NCI-H510A (cell line): ENCODE measurements at regions not wholly inside any gene's neighbourhood (a gene's known extent, or its start where the extent isn't known, plus 50 kb on each side); places are given as distances from the start of the nearest gene placed in this dataset.

ENCODE experiments used
- DNase-seq: peaks from one replicate; lab custom pipeline; 2025; lab: John Stamatoyannopoulos, UW

DNA sequence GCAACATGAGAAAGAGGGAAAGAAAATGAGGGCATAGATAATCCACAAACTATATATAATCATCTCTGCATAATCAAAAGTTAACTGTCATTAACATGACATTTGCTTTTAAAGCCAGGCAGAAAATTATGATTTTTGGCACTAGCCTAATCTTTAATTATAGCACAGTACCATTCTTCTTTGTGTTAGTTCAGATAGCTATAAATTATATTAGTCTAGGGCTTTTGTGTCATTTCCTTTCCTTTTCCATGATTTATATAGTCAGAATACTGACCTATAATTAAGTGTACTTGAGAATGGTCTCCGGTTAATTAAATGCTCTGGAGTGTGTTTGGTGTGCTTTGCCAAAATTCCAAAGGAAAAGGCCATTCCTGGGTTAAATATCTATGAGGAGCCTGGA is 441.9 kb upstream of the THRB start:
- no peak for DNase-seq

DNA sequence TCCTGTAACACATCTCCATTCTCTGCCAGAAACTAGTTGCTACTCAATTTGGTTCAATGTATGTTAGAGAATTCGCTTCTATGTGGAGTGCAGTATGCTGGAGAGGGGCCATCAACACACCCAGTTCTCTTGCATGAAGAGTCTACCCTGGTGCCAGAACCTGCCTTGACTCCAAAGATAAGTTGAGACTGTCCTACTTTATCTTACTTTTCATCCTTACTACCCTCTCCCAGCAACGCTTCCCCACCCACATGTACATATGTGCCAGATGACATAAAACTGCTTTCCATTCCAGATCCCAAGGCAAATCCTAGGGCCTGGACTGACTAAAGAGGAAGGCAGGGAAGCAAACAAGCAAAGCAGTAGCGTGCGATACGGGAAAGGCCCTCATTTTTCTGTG is 442.6 kb upstream of the THRB start:
- no peak for DNase-seq

- no peak for DNase-seq
Observed at GRCh38 chr3:24937780-24938179, 443.1 kb upstream of the THRB start.

DNA sequence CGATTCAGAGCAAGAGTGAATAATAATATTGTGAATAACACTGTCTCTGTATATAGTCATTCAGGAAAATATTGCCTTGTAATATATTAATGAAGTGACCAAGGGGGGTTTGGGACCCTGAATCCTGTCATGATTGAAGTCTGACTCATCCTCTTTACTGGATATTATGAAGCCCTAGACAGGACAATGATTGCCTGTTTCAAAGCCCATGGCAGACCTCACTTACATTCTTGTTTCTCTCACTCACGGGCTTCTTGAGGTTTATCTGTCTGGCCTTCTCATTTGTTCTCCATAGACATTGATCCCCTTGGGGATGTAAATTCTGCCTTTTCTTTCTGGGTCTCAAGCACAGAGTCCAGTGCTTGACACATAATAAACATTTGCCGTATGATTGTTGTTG is 449.3 kb upstream of the THRB start:
- DNase-seq = no peak

GRCh38 chr3:24944805-24945520 is 450.3 kb upstream of the THRB start:
- DNase-seq = no peak

- DNase-seq = no peak
Observed at GRCh38 chr3:24945563-24945962, 450.9 kb upstream of the THRB start.

DNA sequence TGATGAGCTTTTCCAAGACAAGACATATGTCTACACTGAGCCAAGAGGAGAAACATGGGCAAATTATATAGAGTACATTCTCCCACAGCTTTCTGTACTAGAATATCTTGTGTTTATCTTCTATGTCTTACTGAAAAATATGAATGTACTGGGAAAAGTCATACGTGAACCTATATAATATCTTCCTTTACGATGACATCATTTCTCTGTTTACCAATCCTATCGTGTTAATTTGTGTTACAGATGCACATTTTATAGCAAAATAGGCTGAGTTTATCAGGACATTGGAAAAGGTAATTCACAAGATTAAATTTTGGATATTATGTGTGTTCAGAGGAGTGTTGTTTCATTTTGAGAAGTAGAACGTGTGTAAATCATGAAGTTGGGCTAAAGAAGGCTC is 452.5 kb upstream of the THRB start:
- DNase-seq = no peak

DNA sequence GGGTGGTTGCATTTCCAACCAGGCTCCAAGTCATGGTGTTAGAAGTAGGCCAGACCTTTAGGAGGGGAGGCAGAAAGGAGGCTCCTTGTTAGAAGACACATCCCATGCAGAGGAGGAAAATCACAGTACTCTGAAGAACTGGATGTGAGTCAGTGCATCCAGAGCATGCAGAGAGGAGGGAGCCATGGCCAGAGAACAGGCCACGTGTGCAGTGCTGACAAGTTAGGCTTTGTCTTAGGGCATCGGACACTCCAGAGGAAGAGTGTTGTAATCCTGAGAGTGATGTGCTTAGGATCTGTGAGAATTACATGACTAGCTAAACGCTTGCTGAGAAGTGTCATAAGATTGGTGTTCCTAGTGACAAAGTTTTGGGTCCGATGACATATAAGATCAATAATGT is 456.5 kb upstream of the THRB start:
- DNase-seq = no peak

DNA sequence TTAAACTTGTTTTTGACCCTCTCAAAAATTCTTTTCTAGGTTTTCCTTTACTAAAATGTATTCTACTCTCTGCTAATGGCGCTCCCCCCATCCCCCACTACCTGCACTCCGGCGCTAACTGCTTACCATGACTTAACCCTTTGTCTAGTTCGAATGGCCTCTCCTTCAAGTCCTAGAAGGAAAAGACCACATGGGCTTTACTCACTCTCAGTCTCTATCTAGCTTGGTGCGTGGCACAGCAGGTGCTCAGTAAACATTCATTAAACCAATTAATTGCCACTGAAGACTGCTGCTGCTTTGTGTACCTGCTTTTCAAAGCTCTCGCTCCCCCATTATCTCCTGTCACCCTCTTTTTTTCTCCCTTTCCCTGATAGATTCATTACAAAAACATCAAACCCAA is 457.7 kb upstream of the THRB start:
- no peak for DNase-seq

- DNase-seq = no peak
Observed at GRCh38 chr3:24953060-24953771, 458.6 kb upstream of the THRB start.

- no peak for DNase-seq
Observed at GRCh38 chr3:24956613-24957012, 462.0 kb upstream of the THRB start.

GRCh38 chr3:24958271-24958670 is 463.6 kb upstream of the THRB start:
- DNase-seq = no peak

DNA sequence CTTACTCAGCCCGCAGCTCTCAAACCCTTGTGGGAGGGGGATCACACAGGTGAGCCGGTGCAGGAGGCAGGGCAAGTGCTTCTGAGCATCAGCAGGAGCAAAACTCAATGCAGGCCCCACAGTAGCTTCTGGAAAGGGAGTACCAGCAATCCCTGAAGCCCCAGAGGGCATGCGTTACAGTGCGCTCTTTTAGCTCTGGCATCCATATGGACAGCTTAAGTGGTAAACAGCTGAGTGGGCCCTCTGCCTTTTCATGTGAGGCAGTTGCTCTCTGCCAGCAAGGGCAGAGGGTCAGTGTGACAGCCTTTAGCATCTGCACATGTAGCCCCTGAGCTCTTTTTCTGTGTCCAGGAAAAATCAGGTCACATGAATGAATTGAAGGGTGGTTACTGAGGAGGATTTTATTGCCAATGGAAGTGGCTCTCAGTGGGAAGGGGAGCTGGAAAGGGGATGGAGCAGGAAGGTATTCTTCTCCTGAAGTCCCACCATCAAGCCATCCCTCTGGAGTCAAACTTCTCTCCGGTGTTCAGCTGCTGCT is 464.3 kb upstream of the THRB start:
- DNase-seq = no peak

DNA sequence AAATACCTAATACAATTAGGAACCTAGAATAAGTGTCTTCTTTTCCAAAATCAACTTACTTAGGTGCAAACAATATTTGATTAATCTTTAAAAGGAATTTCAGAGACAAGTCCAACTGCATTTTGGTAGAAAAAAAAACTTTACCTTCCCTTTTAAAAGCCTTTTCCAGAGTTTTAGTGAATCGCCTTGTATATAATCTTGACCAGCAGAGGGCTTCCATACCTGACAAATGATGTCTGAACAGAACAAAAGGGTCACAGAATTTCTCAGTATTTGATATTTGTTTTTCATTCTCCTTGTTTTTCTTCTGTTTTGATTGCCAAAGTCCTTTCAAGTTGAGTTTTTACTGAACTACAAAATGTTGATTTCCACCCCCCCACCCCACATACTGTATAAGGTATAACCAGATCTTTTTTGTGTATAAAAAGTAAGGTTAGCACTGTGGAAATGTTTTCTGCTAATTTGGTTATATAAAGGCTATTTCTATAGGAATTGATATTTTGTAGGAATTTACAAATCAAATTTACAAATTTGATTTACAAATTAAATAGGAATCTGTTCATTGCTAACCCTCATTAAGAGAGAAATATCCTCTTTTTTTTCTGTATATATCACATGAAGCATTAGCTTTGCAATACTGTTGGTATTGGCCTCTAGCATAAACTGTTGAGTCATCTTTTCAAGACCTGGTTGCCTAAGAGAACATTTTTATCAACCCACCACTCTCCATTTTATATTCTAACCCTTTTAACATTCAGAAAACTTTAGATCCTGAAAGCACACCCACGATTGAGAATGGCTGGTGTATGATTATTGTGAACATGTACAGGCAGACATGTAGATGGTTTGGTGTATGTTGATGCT is 464.1 kb upstream of the RARB start:
- no peak for DNase-seq

DNA sequence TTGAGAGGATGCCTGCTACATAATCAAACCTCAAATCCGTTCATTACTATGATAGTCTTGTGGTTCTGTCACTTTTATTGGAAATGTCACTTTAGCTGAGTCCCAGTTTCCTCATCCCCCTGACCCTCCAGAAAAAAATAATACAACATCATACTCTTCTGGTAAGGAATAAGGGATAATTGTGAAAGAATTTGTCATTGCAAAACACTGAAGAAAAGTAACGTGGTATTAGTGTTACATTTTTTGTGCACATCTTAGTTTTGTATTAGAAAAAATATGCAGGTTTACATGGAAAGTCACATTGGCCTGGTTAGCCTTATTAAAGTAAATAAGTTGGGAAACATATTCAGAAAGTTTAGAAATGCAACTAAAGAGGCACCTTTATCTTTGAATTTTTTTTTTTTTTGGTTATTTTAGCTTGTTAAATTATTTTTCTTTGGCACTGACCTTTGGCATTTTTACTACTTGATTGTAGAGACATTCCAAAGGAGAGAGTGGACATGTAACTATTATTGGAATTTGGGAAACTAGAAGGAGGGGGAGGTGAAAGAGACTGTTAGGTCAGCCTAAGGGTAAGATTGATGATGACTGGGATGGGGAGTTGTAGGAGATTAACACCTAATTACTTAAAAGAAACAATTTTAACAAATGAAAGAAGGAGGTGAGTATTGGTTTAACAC is 462.2 kb upstream of the RARB start:
- no peak for DNase-seq

GRCh38 chr3:24968036-24968435 is 460.0 kb upstream of the RARB start:
- DNase-seq = no peak

DNA sequence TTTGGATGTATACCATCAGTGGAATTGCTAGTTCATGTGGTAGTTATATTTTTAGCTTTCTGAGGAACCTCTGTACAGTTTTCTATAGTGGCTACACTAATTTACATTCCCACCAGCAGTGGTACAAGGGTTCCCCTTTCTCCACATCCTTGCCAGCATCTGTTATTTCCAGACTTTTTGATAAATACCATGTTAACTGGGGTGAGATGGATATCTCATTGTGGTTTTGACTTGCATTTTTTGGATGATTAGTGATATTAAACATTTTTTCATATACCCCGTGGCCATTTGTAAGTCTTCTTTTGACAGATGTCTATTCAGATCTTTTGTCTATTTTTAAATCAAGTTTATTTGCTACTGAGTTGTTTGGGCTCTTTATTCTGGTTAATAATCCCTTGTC is 455.6 kb upstream of the RARB start:
- DNase-seq = no peak

DNA sequence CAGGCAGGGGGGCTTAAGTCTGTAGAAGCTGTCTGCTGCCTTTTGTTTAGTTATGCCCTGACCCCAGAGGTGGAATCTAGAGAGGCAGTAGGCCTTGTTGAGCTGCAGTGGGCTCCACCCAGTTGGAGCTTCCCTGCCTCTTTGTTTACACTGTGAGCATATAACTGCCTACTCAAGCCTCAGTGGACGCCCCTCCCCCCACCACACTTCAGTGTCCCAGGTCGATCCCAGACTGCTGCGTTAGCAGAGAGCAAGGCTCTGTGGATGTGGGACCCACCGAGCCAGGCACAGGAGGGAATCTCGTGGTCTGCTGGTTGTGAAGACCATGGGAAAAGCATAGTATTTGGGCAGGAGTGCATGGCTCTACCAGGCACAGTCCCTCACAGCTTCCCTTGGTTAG is 446.8 kb upstream of the RARB start:
- peak; percentile 4 for DNase-seq

- DNase-seq = no peak
Observed at GRCh38 chr3:24981924-24982323, 446.1 kb upstream of the RARB start.

- DNase-seq = no peak
Observed at GRCh38 chr3:24985668-24986067, 442.4 kb upstream of the RARB start.

DNA sequence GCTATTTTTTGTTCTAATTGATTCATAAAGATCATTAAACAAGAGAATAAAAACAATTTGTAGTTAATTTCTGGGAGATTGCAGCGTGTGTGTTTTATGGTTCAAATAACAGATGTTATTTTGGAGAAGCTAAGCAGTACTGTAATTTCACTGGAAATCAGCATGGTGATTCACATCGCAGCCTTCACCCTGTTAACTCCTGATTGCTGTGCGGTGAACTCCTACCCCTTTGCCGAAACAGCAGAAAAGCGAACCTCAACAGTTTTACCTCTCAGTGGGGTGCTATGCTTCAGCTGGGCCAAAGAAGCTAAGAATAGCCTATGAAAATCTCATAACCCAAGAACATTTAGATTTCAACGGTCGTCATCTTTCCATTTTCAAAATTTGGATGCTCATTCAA is 441.5 kb upstream of the RARB start:
- DNase-seq = no peak

DNA sequence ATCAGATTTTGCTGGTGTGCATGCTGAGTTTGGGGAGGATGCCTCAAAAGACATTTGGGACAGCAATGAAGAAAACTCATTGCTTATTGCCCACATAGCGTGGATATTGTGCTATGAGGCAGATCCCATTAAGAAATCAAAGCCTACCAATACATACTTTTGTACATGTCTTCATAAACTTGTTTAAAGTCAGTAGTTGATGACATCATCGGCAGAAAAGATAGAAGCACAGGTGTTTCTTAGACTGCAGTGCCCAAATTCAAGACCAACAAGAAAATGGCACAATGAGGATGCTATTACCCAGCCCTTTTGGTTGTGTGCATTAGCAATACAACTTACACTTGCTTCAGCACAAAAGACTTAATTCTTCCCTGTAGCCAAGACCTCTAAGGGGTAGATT is 428.7 kb upstream of the RARB start:
- no peak for DNase-seq
